ENCODE measurements at regions not wholly inside any gene's neighbourhood (a gene's known extent, or its start where the extent isn't known, plus 50 kb on each side); places are given as distances from the start of the nearest gene placed in this dataset.
A peak's percentile ranks its signal among the peaks of the same experiment; 100 is the strongest.

- DNase-seq, result no peak
- WGBS, 2 donors, result 88 to 92% methylated on average over 3 of the region's 3 CpGs
- Histone ChIP-seq H3K9me3 (peaks cover 0 to 6% (median 1%) of the 10 kb centered on the region in 4 donors), H3K36me3 (no peaks in the 10 kb centered on the region), H3K4me1 (no peaks in the 10 kb centered on the region), H3K27ac (no peak overlapping the region), H3K4me3 (no peak overlapping the region), H3K27me3 (no peaks in the 10 kb centered on the region)
- TF ChIP-seq POLR2AphosphoS5 (IDR thresholded peaks at IDR 0.05), result no peak
- no peak for TF ChIP-seq CTCF (IDR thresholded peaks at IDR 0.05)
- no peak for TF ChIP-seq EP300 (IDR thresholded peaks at IDR 0.05)
- no peak for TF ChIP-seq POLR2A (IDR thresholded peaks at IDR 0.05)
- ATAC-seq (ENCODE audit: low FRiP score in 2 of 2), result no peak
These were observed 95.6 kb upstream of the FOXC1 start for GRCh38 chr6:1514078-1514477.

- no peak overlapping the region for H3K4me3 ChIP-seq
- peaks cover 0 to 3% (median 0%) of the 10 kb centered on the region in 4 donors for H3K9me3 ChIP-seq
- no peak overlapping the region for H3K27ac ChIP-seq
- H3K36me3 ChIP-seq, result no peaks in the 10 kb centered on the region
- no peaks in the 10 kb centered on the region for H3K27me3 ChIP-seq
- WGBS, 2 donors, result 93 to 97% methylated on average over 14 to 19 of the region's 31 CpGs
- TF ChIP-seq CTCF (IDR thresholded peaks at IDR 0.05) (no peak), EP300 (IDR thresholded peaks at IDR 0.05) (no peak), POLR2AphosphoS5 (IDR thresholded peaks at IDR 0.05) (no peak), POLR2A (IDR thresholded peaks at IDR 0.05) (no peak)
- peak in 1 of 2 donors; percentile 42 for ATAC-seq (ENCODE audit: low FRiP score in 2 of 2)
- no peaks in the 10 kb centered on the region for H3K4me1 ChIP-seq
- no peak for DNase-seq
These were observed 94.4 kb upstream of the FOXC1 start for GRCh38 chr6:1515280-1515679.

- ATAC-seq (ENCODE audit: low FRiP score in 2 of 2), result no peak
- H3K9me3 ChIP-seq, result peaks cover 0 to 3% (median 0%) of the 10 kb centered on the region in 4 donors
- 96 to 97% methylated on average over 4 of the region's 4 CpGs for WGBS, 2 donors
These were observed 93.9 kb upstream of the FOXC1 start for GRCh38 chr6:1515781-1516180.

GRCh38 chr6:1516742-1517520, 92.8 kb upstream of the FOXC1 start:
- Histone ChIP-seq H3K36me3 (no peaks in the 10 kb centered on the region), H3K4me1 (no peaks in the 10 kb centered on the region), H3K9me3 (peaks cover 0 to 3% (median 0%) of the 10 kb centered on the region in 4 donors), H3K27ac (no peak overlapping the region), H3K4me3 (no peak overlapping the region), H3K27me3 (no peaks in the 10 kb centered on the region)
- no peak for TF ChIP-seq EP300 (IDR thresholded peaks at IDR 0.05)
- TF ChIP-seq CTCF (IDR thresholded peaks at IDR 0.05), result no peak
- TF ChIP-seq POLR2AphosphoS5 (IDR thresholded peaks at IDR 0.05), result no peak
- no peak for TF ChIP-seq POLR2A (IDR thresholded peaks at IDR 0.05)
- 70 to 75% methylated on average over 13 to 14 of the region's 14 CpGs for WGBS, 2 donors
- ATAC-seq (ENCODE audit: low FRiP score in 2 of 2) (no peak), DNase-seq (no peak)

More at GRCh38 chr6:1515781-1516180, 93.9 kb upstream of the FOXC1 start:
- TF ChIP-seq POLR2A (IDR thresholded peaks at IDR 0.05) (no peak), EP300 (IDR thresholded peaks at IDR 0.05) (no peak), POLR2AphosphoS5 (IDR thresholded peaks at IDR 0.05) (no peak), CTCF (IDR thresholded peaks at IDR 0.05) (no peak)
- Histone ChIP-seq H3K27me3 (no peaks in the 10 kb centered on the region), H3K27ac (no peak overlapping the region), H3K4me1 (no peaks in the 10 kb centered on the region), H3K36me3 (no peaks in the 10 kb centered on the region), H3K4me3 (no peak overlapping the region)
- no peak for DNase-seq

GRCh38 chr6:1518855-1519254, 90.9 kb upstream of the FOXC1 start:
- no peak overlapping the region for H3K27ac ChIP-seq
- ATAC-seq (ENCODE audit: low FRiP score in 2 of 2), result no peak
- 94 to 98% methylated on average over 4 to 8 of the region's 8 CpGs for WGBS, 2 donors
- no peak for TF ChIP-seq EP300 (IDR thresholded peaks at IDR 0.05)
- no peak for TF ChIP-seq POLR2AphosphoS5 (IDR thresholded peaks at IDR 0.05)
- no peak for TF ChIP-seq CTCF (IDR thresholded peaks at IDR 0.05)
- TF ChIP-seq POLR2A (IDR thresholded peaks at IDR 0.05), result no peak
- H3K4me1 ChIP-seq, result peaks cover 0 to 4% (median 1%) of the 10 kb centered on the region in 4 donors
- DNase-seq, result no peak
- H3K36me3 ChIP-seq, result no peaks in the 10 kb centered on the region
- H3K4me3 ChIP-seq, result no peak overlapping the region
- H3K27me3 ChIP-seq, result no peaks in the 10 kb centered on the region
- peaks cover 0 to 3% (median 0%) of the 10 kb centered on the region in 4 donors for H3K9me3 ChIP-seq

All from upper lobe of left lung (tissue), 6 donors.